ENCODE measurements at regions not wholly inside any gene's neighbourhood (a gene's known extent, or its start where the extent isn't known, plus 50 kb on each side); places are given as distances from the start of the nearest gene placed in this dataset.
"Not testable (repeated sequence)": the region's sequence is repeated elsewhere in the genome, so short reads cannot be mapped to it uniquely, and the experiment has no call there.

GRCh38 chr1:208465786-208466590, 221.8 kb upstream of the PLXNA2 start:
- no peak for DNase-seq (ENCODE audit: low read depth, low spot score)

GRCh38 chr1:208467151-208467780, 223.1 kb upstream of the PLXNA2 start:
- DNase-seq (ENCODE audit: low read depth, low spot score) = no peak

GRCh38 chr1:208475449-208475848, 231.3 kb upstream of the PLXNA2 start:
- DNase-seq (ENCODE audit: low read depth, low spot score) = no peak

- no peak for DNase-seq (ENCODE audit: low read depth, low spot score)
Measured at GRCh38 chr1:208475951-208476845, 232.0 kb upstream of the PLXNA2 start.

GRCh38 chr1:208476846-208477170, 232.6 kb upstream of the PLXNA2 start:
- no peak for DNase-seq (ENCODE audit: low read depth, low spot score)

GRCh38 chr1:208479435-208479834, 235.3 kb upstream of the PLXNA2 start:
- no peak for DNase-seq (ENCODE audit: low read depth, low spot score)

GRCh38 chr1:208485512-208485911, 241.3 kb upstream of the PLXNA2 start:
- DNase-seq (ENCODE audit: low read depth, low spot score) = no peak

- DNase-seq (ENCODE audit: low read depth, low spot score) = no peak
Measured at GRCh38 chr1:208486677-208487076, 242.5 kb upstream of the PLXNA2 start.

- DNase-seq (ENCODE audit: low read depth, low spot score) = not testable (repeated sequence)
Measured at GRCh38 chr1:208488432-208488831, 244.2 kb upstream of the PLXNA2 start.

GRCh38 chr1:208496467-208497371, 252.5 kb upstream of the PLXNA2 start:
- no peak for DNase-seq (ENCODE audit: low read depth, low spot score)

GRCh38 chr1:208497866-208498541, 253.8 kb upstream of the PLXNA2 start:
- DNase-seq (ENCODE audit: low read depth, low spot score) = no peak

GRCh38 chr1:208499026-208499425, 254.8 kb upstream of the PLXNA2 start:
- no peak for DNase-seq (ENCODE audit: low read depth, low spot score)

- no peak for DNase-seq (ENCODE audit: low read depth, low spot score)
Measured at GRCh38 chr1:208499601-208500000, 255.4 kb upstream of the PLXNA2 start.

GRCh38 chr1:208500375-208500774, 256.2 kb upstream of the PLXNA2 start:
- no peak for DNase-seq (ENCODE audit: low read depth, low spot score)

- DNase-seq (ENCODE audit: low read depth, low spot score) = no peak
Measured at GRCh38 chr1:208501542-208501941, 257.4 kb upstream of the PLXNA2 start.

GRCh38 chr1:208503787-208504186, 259.6 kb upstream of the PLXNA2 start:
- no peak for DNase-seq (ENCODE audit: low read depth, low spot score)

GRCh38 chr1:208506812-208507211, 262.6 kb upstream of the PLXNA2 start:
- no peak for DNase-seq (ENCODE audit: low read depth, low spot score)

- no peak for DNase-seq (ENCODE audit: low read depth, low spot score)
Measured at GRCh38 chr1:208509072-208509471, 264.9 kb upstream of the PLXNA2 start.

GRCh38 chr1:208510192-208510952, 266.2 kb upstream of the PLXNA2 start:
- DNase-seq (ENCODE audit: low read depth, low spot score) = no peak

Measured in pulmonary artery endothelial cell (primary cell).